ENCODE measurements at regions not wholly inside any gene's neighbourhood (a gene's known extent, or its start where the extent isn't known, plus 50 kb on each side); places are given as distances from the start of the nearest gene placed in this dataset.

DNA sequence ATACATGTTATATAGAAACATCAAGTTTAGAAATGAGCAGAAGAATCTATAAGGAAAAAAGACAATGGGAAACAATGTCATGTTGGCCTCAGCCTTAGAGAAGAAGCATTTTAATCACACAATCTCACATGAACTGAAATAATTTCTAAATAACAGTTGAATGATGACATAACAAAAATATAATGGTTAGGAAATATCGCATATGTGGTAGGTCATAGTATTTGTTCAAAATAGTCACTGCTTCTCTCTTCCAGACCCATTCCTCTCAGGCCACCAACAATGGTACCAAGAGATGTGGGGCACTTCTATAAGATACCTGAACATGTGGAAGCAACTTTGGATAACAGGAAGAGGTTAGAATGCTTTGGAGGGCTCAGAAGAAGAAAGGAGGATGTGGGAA, 195.7 kb upstream of the PDZRN3 start:
- TF ChIP-seq, protein P1, sequence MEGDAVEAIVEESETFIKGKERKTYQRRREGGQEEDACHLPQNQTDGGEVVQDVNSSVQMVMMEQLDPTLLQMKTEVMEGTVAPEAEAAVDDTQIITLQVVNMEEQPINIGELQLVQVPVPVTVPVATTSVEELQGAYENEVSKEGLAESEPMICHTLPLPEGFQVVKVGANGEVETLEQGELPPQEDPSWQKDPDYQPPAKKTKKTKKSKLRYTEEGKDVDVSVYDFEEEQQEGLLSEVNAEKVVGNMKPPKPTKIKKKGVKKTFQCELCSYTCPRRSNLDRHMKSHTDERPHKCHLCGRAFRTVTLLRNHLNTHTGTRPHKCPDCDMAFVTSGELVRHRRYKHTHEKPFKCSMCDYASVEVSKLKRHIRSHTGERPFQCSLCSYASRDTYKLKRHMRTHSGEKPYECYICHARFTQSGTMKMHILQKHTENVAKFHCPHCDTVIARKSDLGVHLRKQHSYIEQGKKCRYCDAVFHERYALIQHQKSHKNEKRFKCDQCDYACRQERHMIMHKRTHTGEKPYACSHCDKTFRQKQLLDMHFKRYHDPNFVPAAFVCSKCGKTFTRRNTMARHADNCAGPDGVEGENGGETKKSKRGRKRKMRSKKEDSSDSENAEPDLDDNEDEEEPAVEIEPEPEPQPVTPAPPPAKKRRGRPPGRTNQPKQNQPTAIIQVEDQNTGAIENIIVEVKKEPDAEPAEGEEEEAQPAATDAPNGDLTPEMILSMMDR (IDR thresholded peaks at IDR 0.05; ENCODE audit: control extremely low read depth, extremely low read depth, low read depth, missing control alignments), result no peak
- DNase-seq (ENCODE audit: extremely low spot score), result no peak
- ChIA-PET POLR2A (no interaction called here), CTCF (interaction anchor here (1.3 kb wide), 1 partner anchor 7 kb away, joined by 5 read pairs; no protein-coding TSS in a partner anchor)

DNA sequence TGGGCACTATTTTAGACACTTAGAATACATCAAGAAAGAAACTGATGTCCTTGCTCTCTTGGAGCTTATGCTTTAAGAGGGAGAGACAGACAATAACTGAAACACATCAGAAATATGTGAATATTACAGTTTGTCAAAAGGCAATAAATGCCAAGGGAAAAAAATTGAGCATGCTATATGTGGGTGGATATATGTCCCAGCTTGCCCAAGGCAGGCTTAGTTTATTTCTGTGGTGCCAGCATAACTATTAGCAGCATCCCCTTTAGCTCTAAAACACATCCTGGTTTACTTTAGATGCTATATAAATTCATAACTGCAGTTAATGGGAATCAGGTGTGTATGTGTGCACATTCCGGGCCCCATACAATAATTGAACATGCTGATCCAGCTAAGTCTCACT, 191.2 kb upstream of the PDZRN3 start:
- DNase-seq (ENCODE audit: extremely low spot score), result no peak
- POLR2A ChIA-PET, result no interaction called here
- CTCF ChIA-PET, result interaction anchor here (1.3 kb wide), 1 partner anchor 14 kb away, joined by 3 read pairs; no protein-coding TSS in a partner anchor
- TF ChIP-seq, protein P1 (IDR thresholded peaks at IDR 0.05; ENCODE audit: control extremely low read depth, extremely low read depth, low read depth, missing control alignments), result no peak

DNA sequence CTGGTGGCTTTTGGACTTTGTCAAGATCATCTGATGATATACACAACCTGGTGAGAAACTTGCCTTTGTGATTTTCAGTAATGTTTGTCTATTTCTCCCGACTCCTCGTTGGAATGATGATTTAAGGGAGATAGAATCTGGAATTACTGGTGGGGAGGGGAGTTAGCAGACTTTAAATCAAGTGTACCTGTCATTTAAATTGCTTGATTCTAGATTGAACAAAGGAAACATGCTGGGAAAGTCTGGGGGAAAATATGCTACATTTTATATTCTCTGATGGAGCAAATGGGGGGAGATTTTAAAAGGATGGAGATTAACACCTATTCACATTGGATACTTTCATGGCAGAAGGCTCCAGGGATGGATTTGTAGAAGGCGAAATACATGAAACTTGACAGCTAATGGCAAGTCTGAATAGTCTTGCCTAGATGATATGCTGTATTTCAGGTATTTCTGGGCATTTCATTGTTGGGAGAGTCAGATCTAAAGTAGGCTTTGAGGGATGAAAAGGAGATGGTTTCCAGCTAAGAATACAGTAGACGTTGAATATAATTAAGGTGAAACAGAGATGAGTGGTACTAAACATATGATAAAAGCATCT, 189.1 kb upstream of the PDZRN3 start:
- CTCF ChIA-PET, result no interaction called here
- TF ChIP-seq, protein P1 (IDR thresholded peaks at IDR 0.05; ENCODE audit: control extremely low read depth, extremely low read depth, low read depth, missing control alignments), result no peak

DNA sequence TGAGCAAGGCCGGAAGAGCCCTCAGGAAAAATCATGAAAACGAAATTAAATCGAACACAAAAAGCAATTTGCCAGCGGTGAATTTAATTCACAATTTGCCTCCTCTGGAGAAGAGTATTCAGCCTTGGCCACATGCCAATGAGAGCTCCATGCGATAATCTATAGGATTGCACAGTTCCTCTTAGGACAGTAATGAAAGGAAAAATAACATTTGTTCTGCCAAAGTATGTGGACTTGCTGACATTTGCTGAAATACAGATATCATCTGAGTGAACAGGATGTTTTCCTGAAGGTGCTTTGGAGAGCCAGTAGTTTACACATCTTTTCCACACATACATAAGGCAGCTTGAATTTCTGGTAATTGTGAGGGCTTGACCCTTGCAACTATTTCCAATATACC, 188.6 kb upstream of the PDZRN3 start:
- ChIA-PET POLR2A (no interaction called here), CTCF (interaction anchor here (1.0 kb wide), 1 partner anchor 9 kb away, joined by 3 read pairs; no protein-coding TSS in a partner anchor)
- DNase-seq (ENCODE audit: extremely low spot score), result no peak
- TF ChIP-seq, protein P1 (IDR thresholded peaks at IDR 0.05; ENCODE audit: control extremely low read depth, extremely low read depth, low read depth, missing control alignments), result no peak

More for the DNA sequence above, 189.1 kb upstream of the PDZRN3 start:
- no peak for DNase-seq (ENCODE audit: extremely low spot score)
- POLR2A ChIA-PET, result no interaction called here

DNA sequence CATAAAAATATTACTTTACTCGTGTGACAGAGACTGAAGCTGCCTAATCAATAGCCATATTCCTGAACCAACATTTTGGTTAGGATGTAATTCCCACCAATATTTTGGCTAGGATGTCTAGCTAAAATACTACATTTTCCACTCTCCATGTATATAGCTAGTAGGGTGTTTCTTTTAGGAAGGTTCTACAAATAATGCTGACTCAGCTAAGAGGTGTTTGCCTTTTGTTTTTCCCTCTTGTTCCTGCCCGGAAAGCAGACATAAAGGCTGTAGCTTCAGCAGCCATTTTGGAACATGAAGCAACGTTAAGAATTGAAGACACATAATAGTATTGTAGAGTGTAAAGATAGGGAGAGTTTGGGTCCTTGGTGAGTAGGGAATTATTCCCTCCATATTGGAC, 187.3 kb upstream of the PDZRN3 start:
- ChIA-PET POLR2A (no interaction called here), CTCF (interaction anchor here (1.0 kb wide), 1 partner anchor 23 kb away, joined by 3 read pairs; no protein-coding TSS in a partner anchor)
- TF ChIP-seq, protein P1 (IDR thresholded peaks at IDR 0.05; ENCODE audit: control extremely low read depth, extremely low read depth, low read depth, missing control alignments), result no peak
- no peak for DNase-seq (ENCODE audit: extremely low spot score)

DNA sequence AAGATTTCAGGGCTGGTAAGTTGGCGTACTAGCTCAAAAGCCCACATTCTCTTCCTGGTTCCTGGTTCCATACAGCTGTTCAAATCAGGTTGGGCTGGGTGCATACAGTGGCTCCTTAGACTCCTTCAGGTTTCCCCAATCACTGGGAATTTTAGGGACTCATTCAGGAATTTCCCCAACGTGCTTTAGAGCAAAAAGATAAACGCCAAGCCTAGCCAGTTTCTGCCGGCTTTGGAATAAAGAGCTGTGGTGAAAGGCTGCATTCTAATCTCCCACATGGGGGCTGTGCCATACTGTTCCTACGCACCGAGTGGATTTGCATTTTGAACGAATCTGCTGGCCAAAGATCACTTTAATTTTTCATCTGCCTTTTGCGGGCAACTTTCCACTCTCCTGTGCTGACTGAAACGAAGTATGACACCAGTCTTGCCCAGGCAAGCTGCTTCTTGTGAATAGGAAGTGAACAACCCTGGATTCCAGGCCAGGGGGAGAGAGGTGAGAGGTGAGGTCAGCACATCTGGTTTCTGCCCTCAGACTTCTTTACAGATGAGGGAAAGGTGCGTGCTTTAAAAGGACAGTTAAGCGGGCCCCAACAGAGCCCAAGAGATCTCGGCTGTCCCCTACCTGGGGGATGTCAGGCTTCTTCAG, 184.2 kb upstream of the PDZRN3 start:
- ChIA-PET CTCF (no interaction called here), POLR2A (no interaction called here)
- DNase-seq (ENCODE audit: extremely low spot score), result no peak
- TF ChIP-seq, protein P1 (IDR thresholded peaks at IDR 0.05; ENCODE audit: control extremely low read depth, extremely low read depth, low read depth, missing control alignments), result no peak

Measured in GM10248 (cell line).